GM10266 (cell line): ENCODE measurements at regions not wholly inside any gene's neighbourhood (a gene's known extent, or its start where the extent isn't known, plus 50 kb on each side); places are given as distances from the start of the nearest gene placed in this dataset.

Experiments used
- DNase-seq: peaks from one replicate; pipeline ENCODE4 v3.0.0; 2012; ENCODE audit errors: extremely low spot score
- TF ChIP-seq, protein P1 (sequence below): IDR thresholded peaks from 2 replicates; pipeline ENCODE4 v1.5.1; 2012; ENCODE audit warnings: mild to moderate bottlenecking, low read depth; ENCODE audit not compliant: control insufficient read depth, insufficient read depth; ENCODE audit errors: missing control alignments

DNA sequence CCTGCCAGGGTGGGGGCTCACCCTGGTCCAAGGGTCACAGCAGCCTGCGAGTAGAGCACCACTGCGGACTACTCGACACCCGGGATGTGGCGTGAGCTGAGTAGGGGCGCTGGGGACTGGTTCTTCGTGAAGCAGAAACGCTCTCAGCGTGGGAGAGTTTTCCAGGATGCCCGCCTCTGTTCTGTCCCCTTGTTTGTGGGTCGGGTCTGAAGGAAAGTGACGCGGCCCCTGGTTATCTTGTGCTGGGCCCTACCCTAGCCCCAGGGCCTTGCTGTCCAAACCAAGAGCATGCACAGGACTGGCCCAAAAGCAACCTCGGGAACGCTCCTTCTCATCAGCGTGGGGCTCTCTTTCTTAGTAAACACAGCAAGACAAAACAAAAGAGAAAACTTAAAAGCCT, 303.3 kb downstream of the IRF8 start:
- TF ChIP-seq, protein P1, sequence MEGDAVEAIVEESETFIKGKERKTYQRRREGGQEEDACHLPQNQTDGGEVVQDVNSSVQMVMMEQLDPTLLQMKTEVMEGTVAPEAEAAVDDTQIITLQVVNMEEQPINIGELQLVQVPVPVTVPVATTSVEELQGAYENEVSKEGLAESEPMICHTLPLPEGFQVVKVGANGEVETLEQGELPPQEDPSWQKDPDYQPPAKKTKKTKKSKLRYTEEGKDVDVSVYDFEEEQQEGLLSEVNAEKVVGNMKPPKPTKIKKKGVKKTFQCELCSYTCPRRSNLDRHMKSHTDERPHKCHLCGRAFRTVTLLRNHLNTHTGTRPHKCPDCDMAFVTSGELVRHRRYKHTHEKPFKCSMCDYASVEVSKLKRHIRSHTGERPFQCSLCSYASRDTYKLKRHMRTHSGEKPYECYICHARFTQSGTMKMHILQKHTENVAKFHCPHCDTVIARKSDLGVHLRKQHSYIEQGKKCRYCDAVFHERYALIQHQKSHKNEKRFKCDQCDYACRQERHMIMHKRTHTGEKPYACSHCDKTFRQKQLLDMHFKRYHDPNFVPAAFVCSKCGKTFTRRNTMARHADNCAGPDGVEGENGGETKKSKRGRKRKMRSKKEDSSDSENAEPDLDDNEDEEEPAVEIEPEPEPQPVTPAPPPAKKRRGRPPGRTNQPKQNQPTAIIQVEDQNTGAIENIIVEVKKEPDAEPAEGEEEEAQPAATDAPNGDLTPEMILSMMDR, result no peak
- DNase-seq, result no peak

- DNase-seq, result no peak
- TF ChIP-seq, protein P1, result no peak
These were observed 303.9 kb downstream of the IRF8 start for GRCh38 chr16:86202760-86203426.

DNA sequence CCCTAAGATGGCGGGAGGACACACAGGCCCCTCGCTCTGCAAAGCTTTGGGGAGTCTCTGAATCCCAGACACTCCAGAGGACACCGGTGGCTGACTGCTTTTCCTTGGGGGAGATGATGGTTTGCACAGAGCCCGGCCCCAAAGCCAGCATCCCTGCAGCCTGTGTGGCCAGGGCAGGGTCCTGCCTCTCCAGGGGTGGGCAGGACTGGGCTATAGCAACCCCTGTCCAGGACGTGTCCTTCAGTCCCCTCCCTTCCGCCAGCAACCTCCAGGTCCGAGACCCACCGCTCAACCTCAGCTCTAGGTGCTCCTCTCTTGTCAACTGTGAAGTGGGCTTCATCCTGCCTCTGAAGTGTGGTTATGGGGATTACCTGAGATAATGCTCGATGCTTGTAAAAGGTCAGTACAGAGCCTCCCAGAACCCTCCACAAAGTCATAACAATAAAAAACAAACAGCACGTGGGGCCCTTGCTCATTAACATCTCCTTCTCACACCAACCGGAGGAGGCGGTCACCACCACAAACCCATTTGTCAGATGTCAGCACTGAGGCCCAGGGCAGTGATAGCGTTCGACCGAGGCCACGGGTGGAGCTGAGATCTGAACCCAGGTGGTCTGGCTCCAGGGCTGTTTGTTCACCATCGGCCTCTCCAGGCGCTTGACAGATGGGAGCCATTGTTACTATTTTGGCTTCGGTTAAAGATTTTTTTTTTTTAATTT, 304.8 kb downstream of the IRF8 start:
- TF ChIP-seq, protein P1, result no peak
- DNase-seq, result no peak

- DNase-seq, result no peak
- TF ChIP-seq, protein P1, result no peak
These were observed 304.6 kb upstream of the FOXF1 start for GRCh38 chr16:86205521-86206245.

DNA sequence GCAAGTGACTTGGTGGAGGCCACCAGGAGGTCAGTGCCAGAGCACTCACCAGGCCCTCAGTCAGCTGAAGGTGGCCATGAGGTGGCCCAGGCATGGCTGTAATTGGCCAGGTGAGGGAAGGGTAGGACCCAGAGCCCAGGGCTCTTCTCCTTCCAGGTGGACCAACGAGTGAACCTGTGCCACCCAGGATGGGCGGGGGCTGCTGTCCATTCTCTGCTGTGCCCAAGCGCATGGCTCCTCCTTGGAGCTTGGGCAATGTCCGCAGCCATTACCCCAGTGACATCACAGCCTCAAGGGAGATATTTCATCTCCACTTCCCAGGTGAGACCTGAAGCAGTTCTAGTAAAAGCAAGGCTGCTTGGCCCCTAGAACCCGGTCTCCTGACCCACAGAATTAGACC, 303.0 kb upstream of the FOXF1 start:
- TF ChIP-seq, protein P1, result no peak
- DNase-seq, result no peak

DNA sequence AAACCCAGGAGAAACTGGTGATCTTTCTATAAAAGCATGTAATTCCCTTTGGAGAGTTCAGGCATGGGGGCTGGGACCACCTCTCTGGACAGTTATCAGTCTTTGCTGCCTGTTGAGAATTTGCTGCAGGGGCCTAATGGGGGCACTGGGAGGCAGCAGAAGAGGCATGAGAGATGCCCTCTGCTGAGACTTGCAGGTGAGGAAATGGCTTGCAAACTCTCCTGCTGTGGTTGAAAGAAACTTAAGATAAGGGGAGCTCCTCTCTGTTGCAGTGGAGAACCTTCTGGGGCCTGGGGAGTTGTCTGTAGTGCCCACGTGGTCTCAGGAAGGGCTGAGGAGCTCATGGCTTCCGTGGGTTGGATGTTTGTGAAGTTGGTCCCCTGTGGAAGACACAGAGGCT, 301.1 kb upstream of the FOXF1 start:
- no peak for DNase-seq
- TF ChIP-seq, protein P1, result no peak

- DNase-seq, result no peak
- TF ChIP-seq, protein P1, result no peak
These were observed 299.7 kb upstream of the FOXF1 start for GRCh38 chr16:86210403-86211193.
